SHP77 treated with DMSO at 0.1 percent for 48 hours (cell line): ENCODE measurements at regions not wholly inside any gene's neighbourhood (a gene's known extent, or its start where the extent isn't known, plus 50 kb on each side); places are given as distances from the start of the nearest gene placed in this dataset.
A peak's percentile ranks its signal among the peaks of the same experiment; 100 is the strongest.

ENCODE experiments used
- DNase-seq: peaks from one replicate; lab custom pipeline; 2025; lab: John Stamatoyannopoulos, UW

GRCh38 chr15:95499397-95499796 lies 831.1 kb upstream of the NR2F2 start:
- DNase-seq = no peak

- DNase-seq = no peak
Measured at GRCh38 chr15:95501865-95502264, 828.6 kb upstream of the NR2F2 start.

- DNase-seq = no peak
Measured at GRCh38 chr15:95503107-95503506, 827.4 kb upstream of the NR2F2 start.

- no peak for DNase-seq
Measured at GRCh38 chr15:95503640-95504225, 826.8 kb upstream of the NR2F2 start.

GRCh38 chr15:95511671-95512070 lies 818.8 kb upstream of the NR2F2 start:
- no peak for DNase-seq

GRCh38 chr15:95512906-95513305 lies 817.6 kb upstream of the NR2F2 start:
- no peak for DNase-seq

GRCh38 chr15:95519887-95520286 lies 810.6 kb upstream of the NR2F2 start:
- DNase-seq = no peak

- DNase-seq = no peak
Measured at GRCh38 chr15:95520511-95520910, 810.0 kb upstream of the NR2F2 start.

- DNase-seq = no peak
Measured at GRCh38 chr15:95520922-95521321, 809.6 kb upstream of the NR2F2 start.

GRCh38 chr15:95522533-95522932 lies 808.0 kb upstream of the NR2F2 start:
- DNase-seq = no peak

GRCh38 chr15:95528920-95529319 lies 801.6 kb upstream of the NR2F2 start:
- DNase-seq = no peak

- DNase-seq = no peak
Measured at GRCh38 chr15:95536638-95537037, 793.9 kb upstream of the NR2F2 start.

GRCh38 chr15:95538693-95539092 lies 791.8 kb upstream of the NR2F2 start:
- DNase-seq = no peak

- DNase-seq = no peak
Measured at GRCh38 chr15:95541301-95541700, 789.2 kb upstream of the NR2F2 start.

- DNase-seq = no peak
Measured at GRCh38 chr15:95549168-95549738, 781.2 kb upstream of the NR2F2 start.

- DNase-seq = no peak
Measured at GRCh38 chr15:95550702-95551101, 779.8 kb upstream of the NR2F2 start.

GRCh38 chr15:95556225-95556624 lies 774.3 kb upstream of the NR2F2 start:
- DNase-seq = no peak

GRCh38 chr15:95556866-95557225 lies 773.7 kb upstream of the NR2F2 start:
- DNase-seq = no peak

GRCh38 chr15:95557226-95558046 lies 773.1 kb upstream of the NR2F2 start:
- peak; percentile 14 for DNase-seq

- no peak for DNase-seq
Measured at GRCh38 chr15:95558131-95558530, 772.4 kb upstream of the NR2F2 start.

GRCh38 chr15:95558916-95559315 lies 771.6 kb upstream of the NR2F2 start:
- DNase-seq = no peak

- DNase-seq = no peak
Measured at GRCh38 chr15:95559875-95560394, 770.6 kb upstream of the NR2F2 start.

GRCh38 chr15:95561463-95561862 lies 769.0 kb upstream of the NR2F2 start:
- no peak for DNase-seq
